NB4 (cell line): ENCODE measurements at regions not wholly inside any gene's neighbourhood (a gene's known extent, or its start where the extent isn't known, plus 50 kb on each side); places are given as distances from the start of the nearest gene placed in this dataset.

Source experiments
- CTCF ChIP-seq: IDR thresholded peaks from one replicate; pipeline ENCODE4 v1.5.1; 2012; ENCODE audit warnings: low read depth, low read length
- POLR2A ChIP-seq: IDR thresholded peaks from 2 replicates; pipeline ENCODE4 v1.6.1; 2011; ENCODE audit warnings: mild to moderate bottlenecking; ENCODE audit not compliant: insufficient read length; ENCODE audit errors: extremely low read depth

GRCh38 chr10:78445308-78445707, 411.6 kb downstream of the RPS24 start:
- TF ChIP-seq CTCF, result no peak
- TF ChIP-seq POLR2A, result no peak
